ENCODE measurements at regions not wholly inside any gene's neighbourhood (a gene's known extent, or its start where the extent isn't known, plus 50 kb on each side); places are given as distances from the start of the nearest gene placed in this dataset.

DNA sequence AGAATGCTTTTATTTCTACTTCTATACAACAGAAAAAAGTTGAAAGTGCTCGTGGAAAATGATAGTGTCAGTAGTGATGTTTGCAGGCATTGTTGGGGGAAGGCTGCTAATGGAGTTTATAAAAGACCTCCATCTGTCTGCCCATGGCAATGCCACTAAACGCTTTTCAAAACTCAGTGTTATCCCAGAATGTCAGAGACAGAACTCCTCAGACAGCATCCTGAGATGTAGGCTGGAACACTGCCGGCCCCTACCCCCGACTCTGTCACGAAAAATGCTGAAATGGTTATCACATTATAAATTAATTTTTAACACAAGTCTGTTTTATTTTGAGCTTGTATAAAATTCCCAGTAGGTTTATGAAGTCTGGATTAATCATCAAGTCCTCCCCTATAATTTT, 128.9 kb downstream of the HS3ST1 start:
- Histone ChIP-seq H3K27ac (ENCODE audit: extremely low read depth, low read depth, low read length) (no peak overlapping the region), H3K4me3 (ENCODE audit: low read depth, low read length) (no peak overlapping the region), H3K36me3 (ENCODE audit: control insufficient read depth in 2 of 2, insufficient read depth in 1 of 2, low read length in 2 of 2) (no peaks in the 10 kb centered on the region), H3K4me1 (ENCODE audit: control insufficient read depth, insufficient read depth, low read length) (no peaks in the 10 kb centered on the region), H3K9me3 (ENCODE audit: control insufficient read depth, insufficient read depth, low read depth, low read length) (no peaks in the 10 kb centered on the region)
- TF ChIP-seq REPIN1 (tag by site-specific recombination; IDR thresholded peaks at IDR 0.05; ENCODE audit: low read depth) (no peak), ZNF174 (tag by site-specific recombination; IDR thresholded peaks at IDR 0.05) (no peak), ZEB2 (tag by site-specific recombination; IDR thresholded peaks at IDR 0.05) (no peak), ZBTB1 (tag by site-specific recombination; IDR thresholded peaks at IDR 0.05) (no peak), ZNF664 (tag by site-specific recombination; IDR thresholded peaks at IDR 0.05) (no peak), ZFP41 (tag by site-specific recombination; IDR thresholded peaks at IDR 0.05; ENCODE audit: borderline replicate concordance) (no peak), ZNF169 (tag by site-specific recombination; IDR thresholded peaks at IDR 0.05) (no peak), GFI1B (tag by site-specific recombination; IDR thresholded peaks at IDR 0.05) (no peak), ZFP69B (tag by site-specific recombination; IDR thresholded peaks at IDR 0.05) (no peak), ZNF223 (tag by site-specific recombination; IDR thresholded peaks at IDR 0.05) (no peak), BCL11B (tag by site-specific recombination; IDR thresholded peaks at IDR 0.05; ENCODE audit: low read depth) (no peak)
- TF ChIP-seq, protein P1, sequence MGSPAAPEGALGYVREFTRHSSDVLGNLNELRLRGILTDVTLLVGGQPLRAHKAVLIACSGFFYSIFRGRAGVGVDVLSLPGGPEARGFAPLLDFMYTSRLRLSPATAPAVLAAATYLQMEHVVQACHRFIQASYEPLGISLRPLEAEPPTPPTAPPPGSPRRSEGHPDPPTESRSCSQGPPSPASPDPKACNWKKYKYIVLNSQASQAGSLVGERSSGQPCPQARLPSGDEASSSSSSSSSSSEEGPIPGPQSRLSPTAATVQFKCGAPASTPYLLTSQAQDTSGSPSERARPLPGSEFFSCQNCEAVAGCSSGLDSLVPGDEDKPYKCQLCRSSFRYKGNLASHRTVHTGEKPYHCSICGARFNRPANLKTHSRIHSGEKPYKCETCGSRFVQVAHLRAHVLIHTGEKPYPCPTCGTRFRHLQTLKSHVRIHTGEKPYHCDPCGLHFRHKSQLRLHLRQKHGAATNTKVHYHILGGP (tag by site-specific recombination; IDR thresholded peaks at IDR 0.05): no peak
- TF ChIP-seq, protein P2, sequence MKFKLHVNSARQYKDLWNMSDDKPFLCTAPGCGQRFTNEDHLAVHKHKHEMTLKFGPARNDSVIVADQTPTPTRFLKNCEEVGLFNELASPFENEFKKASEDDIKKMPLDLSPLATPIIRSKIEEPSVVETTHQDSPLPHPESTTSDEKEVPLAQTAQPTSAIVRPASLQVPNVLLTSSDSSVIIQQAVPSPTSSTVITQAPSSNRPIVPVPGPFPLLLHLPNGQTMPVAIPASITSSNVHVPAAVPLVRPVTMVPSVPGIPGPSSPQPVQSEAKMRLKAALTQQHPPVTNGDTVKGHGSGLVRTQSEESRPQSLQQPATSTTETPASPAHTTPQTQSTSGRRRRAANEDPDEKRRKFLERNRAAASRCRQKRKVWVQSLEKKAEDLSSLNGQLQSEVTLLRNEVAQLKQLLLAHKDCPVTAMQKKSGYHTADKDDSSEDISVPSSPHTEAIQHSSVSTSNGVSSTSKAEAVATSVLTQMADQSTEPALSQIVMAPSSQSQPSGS (tag by site-specific recombination; IDR thresholded peaks at IDR 0.05; ENCODE audit: low read depth): no peak
- TF ChIP-seq, protein P3, sequence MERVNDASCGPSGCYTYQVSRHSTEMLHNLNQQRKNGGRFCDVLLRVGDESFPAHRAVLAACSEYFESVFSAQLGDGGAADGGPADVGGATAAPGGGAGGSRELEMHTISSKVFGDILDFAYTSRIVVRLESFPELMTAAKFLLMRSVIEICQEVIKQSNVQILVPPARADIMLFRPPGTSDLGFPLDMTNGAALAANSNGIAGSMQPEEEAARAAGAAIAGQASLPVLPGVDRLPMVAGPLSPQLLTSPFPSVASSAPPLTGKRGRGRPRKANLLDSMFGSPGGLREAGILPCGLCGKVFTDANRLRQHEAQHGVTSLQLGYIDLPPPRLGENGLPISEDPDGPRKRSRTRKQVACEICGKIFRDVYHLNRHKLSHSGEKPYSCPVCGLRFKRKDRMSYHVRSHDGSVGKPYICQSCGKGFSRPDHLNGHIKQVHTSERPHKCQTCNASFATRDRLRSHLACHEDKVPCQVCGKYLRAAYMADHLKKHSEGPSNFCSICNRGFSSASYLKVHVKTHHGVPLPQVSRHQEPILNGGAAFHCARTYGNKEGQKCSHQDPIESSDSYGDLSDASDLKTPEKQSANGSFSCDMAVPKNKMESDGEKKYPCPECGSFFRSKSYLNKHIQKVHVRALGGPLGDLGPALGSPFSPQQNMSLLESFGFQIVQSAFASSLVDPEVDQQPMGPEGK (tag by site-specific recombination; IDR thresholded peaks at IDR 0.05): no peak
- ChIA-PET POLR2A (no interaction called here), CTCF (no interaction called here)

DNA sequence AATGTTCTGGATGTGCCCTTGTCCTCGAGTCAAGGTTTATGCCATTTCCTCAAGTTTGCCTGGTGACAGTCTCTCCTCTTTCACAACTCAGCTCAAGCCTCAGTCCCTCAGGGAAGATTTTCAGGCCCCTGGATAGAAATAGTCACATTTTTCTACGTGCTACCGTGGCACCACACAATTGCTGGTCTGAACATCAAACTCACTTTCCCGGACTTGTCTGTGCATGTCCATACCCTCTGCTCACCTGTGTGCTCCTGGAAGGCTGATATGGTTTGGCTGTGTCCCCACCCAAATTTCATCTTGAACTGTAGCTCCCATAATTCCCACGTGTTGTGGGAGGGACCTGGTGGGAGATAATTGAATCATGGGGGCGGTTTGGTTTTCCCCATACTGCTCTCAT, 129.7 kb downstream of the HS3ST1 start:
- no peak overlapping the region for H3K27ac ChIP-seq (ENCODE audit: extremely low read depth, low read depth, low read length)
- no peaks in the 10 kb centered on the region for H3K4me1 ChIP-seq (ENCODE audit: control insufficient read depth, insufficient read depth, low read length)
- no peaks in the 10 kb centered on the region for H3K36me3 ChIP-seq (ENCODE audit: control insufficient read depth in 2 of 2, insufficient read depth in 1 of 2, low read length in 2 of 2)
- TF ChIP-seq ZNF426 (tag by site-specific recombination; IDR thresholded peaks at IDR 0.05) (no peak), ZNF610 (tag by site-specific recombination; IDR thresholded peaks at IDR 0.05; ENCODE audit: borderline replicate concordance) (no peak), ZNF311 (tag by site-specific recombination; IDR thresholded peaks at IDR 0.05; ENCODE audit: borderline replicate concordance) (no peak), ZNF558 (tag by site-specific recombination; IDR thresholded peaks at IDR 0.05) (no peak), ZNF335 (tag by site-specific recombination; conservative IDR thresholded peaks at IDR 0.05) (no peak)
- CTCF ChIA-PET: no interaction called here
- no peaks in the 10 kb centered on the region for H3K9me3 ChIP-seq (ENCODE audit: control insufficient read depth, insufficient read depth, low read depth, low read length)
- POLR2A ChIA-PET: no interaction called here
- H3K4me3 ChIP-seq (ENCODE audit: low read depth, low read length): no peak overlapping the region

DNA sequence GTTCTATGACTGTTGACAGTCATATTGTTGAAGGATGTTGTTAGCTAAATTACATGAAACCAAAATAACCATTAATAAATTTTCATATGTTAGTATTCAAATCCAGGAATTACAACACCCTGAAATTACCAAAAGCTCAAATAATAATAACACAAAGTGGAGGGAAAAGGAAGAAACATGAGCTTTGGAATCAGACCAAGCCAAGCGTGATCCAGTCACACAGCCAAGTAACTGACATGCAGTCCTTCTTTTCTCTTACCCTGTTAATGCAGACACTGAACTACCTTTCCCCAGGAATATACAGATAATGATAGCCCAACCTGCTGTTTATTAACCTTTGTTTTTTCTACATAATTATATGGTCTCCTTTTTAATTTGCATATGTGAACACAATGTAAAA, 130.2 kb downstream of the HS3ST1 start:
- CTCF ChIA-PET: no interaction called here
- H3K27ac ChIP-seq (ENCODE audit: extremely low read depth, low read depth, low read length): no peak overlapping the region

More for the DNA sequence above, 130.2 kb downstream of the HS3ST1 start:
- POLR2A ChIA-PET: no interaction called here
- TF ChIP-seq, protein P4, sequence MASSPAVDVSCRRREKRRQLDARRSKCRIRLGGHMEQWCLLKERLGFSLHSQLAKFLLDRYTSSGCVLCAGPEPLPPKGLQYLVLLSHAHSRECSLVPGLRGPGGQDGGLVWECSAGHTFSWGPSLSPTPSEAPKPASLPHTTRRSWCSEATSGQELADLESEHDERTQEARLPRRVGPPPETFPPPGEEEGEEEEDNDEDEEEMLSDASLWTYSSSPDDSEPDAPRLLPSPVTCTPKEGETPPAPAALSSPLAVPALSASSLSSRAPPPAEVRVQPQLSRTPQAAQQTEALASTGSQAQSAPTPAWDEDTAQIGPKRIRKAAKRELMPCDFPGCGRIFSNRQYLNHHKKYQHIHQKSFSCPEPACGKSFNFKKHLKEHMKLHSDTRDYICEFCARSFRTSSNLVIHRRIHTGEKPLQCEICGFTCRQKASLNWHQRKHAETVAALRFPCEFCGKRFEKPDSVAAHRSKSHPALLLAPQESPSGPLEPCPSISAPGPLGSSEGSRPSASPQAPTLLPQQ (tag by site-specific recombination; IDR thresholded peaks at IDR 0.05): no peak
- TF ChIP-seq ZBTB7A (tag by site-specific recombination; IDR thresholded peaks at IDR 0.05; ENCODE audit: low read depth): no peak
- TF ChIP-seq, protein P5, sequence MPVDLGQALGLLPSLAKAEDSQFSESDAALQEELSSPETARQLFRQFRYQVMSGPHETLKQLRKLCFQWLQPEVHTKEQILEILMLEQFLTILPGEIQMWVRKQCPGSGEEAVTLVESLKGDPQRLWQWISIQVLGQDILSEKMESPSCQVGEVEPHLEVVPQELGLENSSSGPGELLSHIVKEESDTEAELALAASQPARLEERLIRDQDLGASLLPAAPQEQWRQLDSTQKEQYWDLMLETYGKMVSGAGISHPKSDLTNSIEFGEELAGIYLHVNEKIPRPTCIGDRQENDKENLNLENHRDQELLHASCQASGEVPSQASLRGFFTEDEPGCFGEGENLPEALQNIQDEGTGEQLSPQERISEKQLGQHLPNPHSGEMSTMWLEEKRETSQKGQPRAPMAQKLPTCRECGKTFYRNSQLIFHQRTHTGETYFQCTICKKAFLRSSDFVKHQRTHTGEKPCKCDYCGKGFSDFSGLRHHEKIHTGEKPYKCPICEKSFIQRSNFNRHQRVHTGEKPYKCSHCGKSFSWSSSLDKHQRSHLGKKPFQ (tag by site-specific recombination; IDR thresholded peaks at IDR 0.05): no peak
- TF ChIP-seq ZNF223 (tag by site-specific recombination; IDR thresholded peaks at IDR 0.05): no peak
- TF ChIP-seq ZNF394 (tag by site-specific recombination; IDR thresholded peaks at IDR 0.05; ENCODE audit: borderline replicate concordance): no peak
- no peak for TF ChIP-seq ZNF324 (tag by site-specific recombination; IDR thresholded peaks at IDR 0.05)
- no peak for TF ChIP-seq ZBTB1 (tag by site-specific recombination; IDR thresholded peaks at IDR 0.05)
- TF ChIP-seq ZNF138 (tag by site-specific recombination; IDR thresholded peaks at IDR 0.05; ENCODE audit: borderline replicate concordance): no peak
- TF ChIP-seq MEIS1 (CRISPR knock-in tag; IDR thresholded peaks at IDR 0.05; ENCODE audit: borderline replicate concordance): no peak
- no peaks in the 10 kb centered on the region for H3K36me3 ChIP-seq (ENCODE audit: control insufficient read depth in 2 of 2, insufficient read depth in 1 of 2, low read length in 2 of 2)
- H3K4me3 ChIP-seq (ENCODE audit: low read depth, low read length): no peak overlapping the region
- H3K4me1 ChIP-seq (ENCODE audit: control insufficient read depth, insufficient read depth, low read length): no peaks in the 10 kb centered on the region
- H3K9me3 ChIP-seq (ENCODE audit: control insufficient read depth, insufficient read depth, low read depth, low read length): no peaks in the 10 kb centered on the region
